BLaER1 treated with 17β-estradiol and CSF1 and Interleukin-3, amounts not matched to agents 10 nM and 100 nM (cell line): ENCODE measurements at regions not wholly inside any gene's neighbourhood (a gene's known extent, or its start where the extent isn't known, plus 50 kb on each side); places are given as distances from the start of the nearest gene placed in this dataset.

Experiments
- H3K27ac ChIP-seq, 11 experiments: shearing (Covaris generic); formaldehyde crosslinking; 2 replicates each; pipeline ENCODE4 v1.8.1; 2022
- H3K27me3 ChIP-seq, 11 experiments: shearing (Covaris generic); formaldehyde crosslinking; 2 replicates each; pipeline ENCODE4 v1.8.1; 2022
- H3K36me3 ChIP-seq, 11 experiments: shearing (Covaris generic); formaldehyde crosslinking; 2 replicates each; pipeline ENCODE4 v1.8.1; 2022
- H3K4me1 ChIP-seq, 10 experiments: shearing (Covaris generic); formaldehyde crosslinking; 2 replicates each; pipeline ENCODE4 v1.8.1; 2022
- H3K4me2 ChIP-seq, 11 experiments: shearing (Covaris generic); formaldehyde crosslinking; 2 replicates each; pipeline ENCODE4 v1.8.1; 2022
- H3K4me3 ChIP-seq, 10 experiments: shearing (Covaris generic); formaldehyde crosslinking; 2 replicates each; pipeline ENCODE4 v1.8.1; 2022
- H3K9ac ChIP-seq, 11 experiments: shearing (Covaris generic); formaldehyde crosslinking; 2 replicates each; pipeline ENCODE4 v1.8.1; 2022
- H3K9me3 ChIP-seq, 11 experiments: shearing (Covaris generic); formaldehyde crosslinking; replicated peaks in 1 of 11; 2 replicates each; pipeline ENCODE4 v1.8.1; 2022
- H4K20me1 ChIP-seq, 11 experiments: shearing (Covaris generic); formaldehyde crosslinking; 2 replicates each; pipeline ENCODE4 v1.8.1; 2022
- Cebpa-rat ChIP-seq, 11 experiments: shearing (Covaris generic); IDR thresholded peaks; 2 replicates each; pipeline ENCODE4 v1.8.1; 2022

GRCh38 chr12:98178126-98178525, 337.3 kb upstream of the TMPO start:
- no peak overlapping the region for H3K4me2 ChIP-seq
- no peaks in the 10 kb centered on the region for H4K20me1 ChIP-seq
- H3K4me1 ChIP-seq: peaks cover 0 to 11% (median 6%) of the 10 kb centered on the region in 10 experiments; a peak in 8 of 20 replicates
- no peaks in the 10 kb centered on the region for H3K27me3 ChIP-seq
- H3K4me3 ChIP-seq: no peak overlapping the region
- H3K9me3 ChIP-seq: peaks cover 0 to 17% (median 9%) of the 10 kb centered on the region in 11 experiments; a peak in 6 of 22 replicates
- H3K36me3 ChIP-seq: no peaks in the 10 kb centered on the region
- H3K9ac ChIP-seq: no peak overlapping the region
- H3K27ac ChIP-seq: no peak overlapping the region
- no peak for TF ChIP-seq Cebpa-rat (IDR thresholded peaks at IDR 0.05)

GRCh38 chr12:98179151-98179550, 336.2 kb upstream of the TMPO start:
- no peak overlapping the region for H3K27ac ChIP-seq
- no peaks in the 10 kb centered on the region for H4K20me1 ChIP-seq
- peaks cover 0 to 11% (median 6%) of the 10 kb centered on the region in 10 experiments; a peak in 8 of 20 replicates for H3K4me1 ChIP-seq
- no peak overlapping the region for H3K4me3 ChIP-seq
- no peaks in the 10 kb centered on the region for H3K36me3 ChIP-seq
- no peak overlapping the region for H3K9ac ChIP-seq
- no peak for TF ChIP-seq Cebpa-rat (IDR thresholded peaks at IDR 0.05)
- H3K9me3 ChIP-seq: peaks cover 0 to 17% (median 9%) of the 10 kb centered on the region in 11 experiments; a peak in 6 of 22 replicates
- no peak overlapping the region for H3K4me2 ChIP-seq
- no peaks in the 10 kb centered on the region for H3K27me3 ChIP-seq

GRCh38 chr12:98180603-98181002, 334.8 kb upstream of the TMPO start:
- Histone ChIP-seq H3K9ac (no peak overlapping the region), H4K20me1 (no peaks in the 10 kb centered on the region), H3K4me1 (peaks cover 0 to 11% (median 6%) of the 10 kb centered on the region in 10 experiments; a peak in 8 of 20 replicates), H3K4me2 (no peak overlapping the region), H3K9me3 (peaks cover 0 to 17% (median 9%) of the 10 kb centered on the region in 11 experiments; a peak in 6 of 22 replicates), H3K27ac (no peak overlapping the region), H3K27me3 (no peaks in the 10 kb centered on the region), H3K36me3 (no peaks in the 10 kb centered on the region), H3K4me3 (no peak overlapping the region)
- no peak for TF ChIP-seq Cebpa-rat (IDR thresholded peaks at IDR 0.05)

- H4K20me1 ChIP-seq: no peaks in the 10 kb centered on the region
- peaks cover 0 to 3% (median 0%) of the 10 kb centered on the region in 10 experiments; a peak in 3 of 20 replicates for H3K4me1 ChIP-seq
- no peak overlapping the region for H3K4me2 ChIP-seq
- no peak overlapping the region for H3K9ac ChIP-seq
- no peak for TF ChIP-seq Cebpa-rat (IDR thresholded peaks at IDR 0.05)
- no peak overlapping the region for H3K4me3 ChIP-seq
- 0 out of 22 replicates have a peak, but pooled peaks cover 0 to 5% (median 0%) of the 10 kb centered on the region in 11 experiments for H3K9me3 ChIP-seq
- no peak overlapping the region for H3K27ac ChIP-seq
- no peaks in the 10 kb centered on the region for H3K36me3 ChIP-seq
- H3K27me3 ChIP-seq: no peaks in the 10 kb centered on the region
Observed at GRCh38 chr12:98182821-98183220, 332.6 kb upstream of the TMPO start.

GRCh38 chr12:98185606-98186005, 329.8 kb upstream of the TMPO start:
- peaks cover 0 to 22% (median 5%) of the 10 kb centered on the region in 10 experiments; a peak in 8 of 20 replicates for H3K4me1 ChIP-seq
- no peak for TF ChIP-seq Cebpa-rat (IDR thresholded peaks at IDR 0.05)
- no peaks in the 10 kb centered on the region for H3K36me3 ChIP-seq
- no peak overlapping the region for H3K4me2 ChIP-seq
- H3K9ac ChIP-seq: no peak overlapping the region
- no peak overlapping the region for H3K27ac ChIP-seq
- H4K20me1 ChIP-seq: no peaks in the 10 kb centered on the region
- H3K9me3 ChIP-seq: no peaks in the 10 kb centered on the region
- no peaks in the 10 kb centered on the region for H3K27me3 ChIP-seq
- H3K4me3 ChIP-seq: no peak overlapping the region

- Histone ChIP-seq H3K4me1 (peaks cover 0 to 22% (median 5%) of the 10 kb centered on the region in 10 experiments; a peak in 8 of 20 replicates), H3K36me3 (no peaks in the 10 kb centered on the region), H3K4me3 (no peak overlapping the region), H3K4me2 (peak overlapping the region in 5 of 11 experiments; percentile 6 to 69 (median 62); a peak in 8 of 22 replicates), H3K9me3 (no peaks in the 10 kb centered on the region), H3K9ac (peak overlapping the region in 2 of 11 experiments; percentile 22 to 37; a peak in 3 of 22 replicates), H3K27me3 (no peaks in the 10 kb centered on the region), H3K27ac (peak overlapping the region in 6 of 11 experiments; percentile 15 to 72 (median 49); a peak in 10 of 22 replicates), H4K20me1 (no peaks in the 10 kb centered on the region)
- no peak for TF ChIP-seq Cebpa-rat (IDR thresholded peaks at IDR 0.05)
Observed at GRCh38 chr12:98188650-98189077, 326.7 kb upstream of the TMPO start.

GRCh38 chr12:98194591-98194990, 320.8 kb upstream of the TMPO start:
- no peaks in the 10 kb centered on the region for H3K27me3 ChIP-seq
- no peak for TF ChIP-seq Cebpa-rat (IDR thresholded peaks at IDR 0.05)
- H4K20me1 ChIP-seq: no peaks in the 10 kb centered on the region
- H3K4me1 ChIP-seq: peaks cover 0 to 1% (median 0%) of the 10 kb centered on the region in 10 experiments; a peak in 4 of 20 replicates
- no peak overlapping the region for H3K27ac ChIP-seq
- no peak overlapping the region for H3K9ac ChIP-seq
- H3K9me3 ChIP-seq: no peaks in the 10 kb centered on the region; a peak in 1 of 22 replicates
- no peaks in the 10 kb centered on the region for H3K36me3 ChIP-seq
- no peak overlapping the region for H3K4me3 ChIP-seq
- no peak overlapping the region for H3K4me2 ChIP-seq

- Histone ChIP-seq H3K9ac (no peak overlapping the region), H3K4me3 (no peak overlapping the region), H3K4me1 (no peaks in the 10 kb centered on the region), H3K4me2 (no peak overlapping the region), H3K27me3 (no peaks in the 10 kb centered on the region), H3K27ac (no peak overlapping the region), H3K9me3 (peaks cover 0 to 22% (median 9%) of the 10 kb centered on the region in 11 experiments; a peak in 16 of 22 replicates), H3K36me3 (no peaks in the 10 kb centered on the region; a peak in 1 of 22 replicates), H4K20me1 (no peaks in the 10 kb centered on the region)
- TF ChIP-seq Cebpa-rat (IDR thresholded peaks at IDR 0.05): no peak
Observed at GRCh38 chr12:98198261-98198982, 317.0 kb upstream of the TMPO start.

GRCh38 chr12:98208816-98209215, 306.6 kb upstream of the TMPO start:
- peaks cover 4 to 31% (median 12%) of the 10 kb centered on the region in 11 experiments; a peak in 14 of 22 replicates for H3K9me3 ChIP-seq
- no peak overlapping the region for H3K9ac ChIP-seq
- no peak overlapping the region for H3K27ac ChIP-seq
- no peaks in the 10 kb centered on the region for H3K36me3 ChIP-seq
- TF ChIP-seq Cebpa-rat (IDR thresholded peaks at IDR 0.05): no peak
- no peak overlapping the region for H3K4me2 ChIP-seq
- H4K20me1 ChIP-seq: no peaks in the 10 kb centered on the region
- no peaks in the 10 kb centered on the region for H3K27me3 ChIP-seq
- H3K4me1 ChIP-seq: peaks cover 0 to 17% (median 13%) of the 10 kb centered on the region in 10 experiments; a peak in 11 of 20 replicates
- no peak overlapping the region for H3K4me3 ChIP-seq
